Natural killer cell (primary cell): ENCODE measurements at regions not wholly inside any gene's neighbourhood (a gene's known extent, or its start where the extent isn't known, plus 50 kb on each side); places are given as distances from the start of the nearest gene placed in this dataset.

Experiments
- ATAC-seq, 3 donors: fragments of 150-1000 bp in 2 of 3; fragments of 200-7000 bp in 1 of 3; cut with Tn5 transposase; 1 replicate in 1 of 3; 2 replicates in 2 of 3; pipeline ENCODE4 v1.10.0; 2021; ENCODE audit warnings: mild to moderate bottlenecking in 2 of 3, moderate library complexity in 2 of 3
- DNase-seq, 2 donors: peaks; one replicate each; pipeline versions ENCODE4 v3.0.0 to v3.0.0-alpha.2; 2013 to 2021; ENCODE audit warnings: mixed read lengths in 1 of 2
- H3K27ac ChIP-seq: one replicate; pipeline ENCODE4 v1.5.1; 2013; ENCODE audit warnings: mild to moderate bottlenecking, low read length
- H3K27me3 ChIP-seq: one replicate; pipeline ENCODE4 v1.6.1; 2013; ENCODE audit warnings: low read length; ENCODE audit not compliant: control insufficient read depth, insufficient read depth
- H3K36me3 ChIP-seq: one replicate; pipeline ENCODE4 v1.6.1; 2013; ENCODE audit warnings: low read length; ENCODE audit not compliant: control insufficient read depth, insufficient read depth
- H3K4me1 ChIP-seq: one replicate; pipeline ENCODE4 v1.6.1; 2013; ENCODE audit warnings: low read length; ENCODE audit not compliant: control insufficient read depth, insufficient read depth
- H3K4me3 ChIP-seq: one replicate; pipeline ENCODE4 v1.5.1; 2013; ENCODE audit warnings: low read length
- H3K9me3 ChIP-seq: one replicate; pipeline ENCODE4 v1.6.1; 2013; ENCODE audit warnings: low read length; ENCODE audit not compliant: control insufficient read depth, insufficient read depth
- H3K27ac Mint-ChIP-seq, 2 donors: one replicate each; pipeline ENCODE4 v1.8.0; 2022; ENCODE audit warnings: mild to moderate bottlenecking in 2 of 2, mixed read lengths in 2 of 2, moderate library complexity in 1 of 2
- H3K27me3 Mint-ChIP-seq, 2 donors: one replicate each; pipeline ENCODE4 v1.8.0; 2022; ENCODE audit warnings: low read depth in 2 of 2, mixed read lengths in 2 of 2
- H3K36me3 Mint-ChIP-seq: one replicate; pipeline ENCODE4 v1.8.0; 2022; ENCODE audit warnings: mixed read lengths
- H3K4me1 Mint-ChIP-seq, 2 donors: one replicate each; pipeline ENCODE4 v1.8.0; 2022; ENCODE audit warnings: mixed read lengths in 2 of 2
- H3K4me3 Mint-ChIP-seq: one replicate; pipeline ENCODE4 v1.8.0; 2022; ENCODE audit warnings: mild to moderate bottlenecking, moderate library complexity, mixed read lengths
- H3K9me3 Mint-ChIP-seq, 2 donors: one replicate each; pipeline ENCODE4 v1.8.0; 2022; ENCODE audit warnings: mixed read lengths in 2 of 2
- WGBS: methylation state at CpG from one replicate; pipeline ENCODE4 v1.1.7; 2013; ENCODE audit warnings: missing lambda C conversion rate; ENCODE audit not compliant: insufficient coverage; 5-methylcytosine and 5-hydroxymethylcytosine counted together
- intact Hi-C: fragments of 100-400 bp; cut with micrococcal nuclease; formaldehyde crosslinking; loops from one replicate; pipeline ENCODE4 v1.14.2; 2022
- TF ChIP-seq, protein P1 (sequence below): fragments of 200-600 bp; IDR thresholded peaks from one replicate; pipeline ENCODE4 v1.8.0; 2022; ENCODE audit warnings: antibody characterized with exemption

DNA sequence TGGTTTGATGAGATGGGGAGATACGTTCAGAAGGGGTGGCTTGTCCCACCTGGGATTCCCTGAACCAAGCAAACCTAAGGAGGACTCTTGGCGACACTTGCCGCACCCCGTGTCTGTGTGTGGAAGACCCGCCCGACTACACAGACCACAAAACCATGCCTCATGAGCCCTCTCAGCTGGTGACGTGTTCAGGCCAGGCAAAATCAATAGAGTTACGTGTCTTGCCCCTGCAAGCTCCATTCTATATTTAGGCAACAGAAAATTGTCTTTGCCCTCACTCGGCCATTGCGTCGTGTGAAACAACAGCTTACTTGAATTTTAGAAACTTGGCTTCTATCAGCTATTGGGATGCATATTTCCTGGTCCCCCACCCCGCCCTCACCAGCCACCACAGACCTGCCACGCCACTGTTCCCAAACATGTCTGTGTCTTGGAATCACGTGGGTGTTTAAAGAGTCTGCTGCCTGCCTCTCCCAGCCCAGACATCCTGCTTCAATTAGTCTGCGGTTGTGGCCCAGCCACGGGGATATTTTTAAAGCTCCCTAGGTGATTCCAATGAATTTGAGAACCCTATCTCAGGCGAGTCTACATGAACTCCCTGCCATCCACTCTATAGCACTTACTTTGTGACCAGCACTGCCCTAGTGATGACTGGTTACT, 279.2 kb upstream of the EXOC2 start:
- Mint-ChIP-seq H3K36me3 (peaks cover 12% of the 10 kb centered on the region), H3K4me1 (no peaks in the 10 kb centered on the region), H3K9me3 (peaks cover 3% of the 10 kb centered on the region in 2 donors), H3K27ac (no peak overlapping the region), H3K27me3 (peaks cover 8 to 9% of the 10 kb centered on the region in 2 donors), H3K4me3 (no peak overlapping the region)
- 83% methylated on average over 17 of the region's 17 CpGs for WGBS
- ATAC-seq = no peak
- Histone ChIP-seq H3K27me3 (no peaks in the 10 kb centered on the region), H3K36me3 (no peaks in the 10 kb centered on the region), H3K9me3 (no peaks in the 10 kb centered on the region), H3K4me1 (no peaks in the 10 kb centered on the region), H3K4me3 (no peak overlapping the region), H3K27ac (no peak overlapping the region)
- no peak for DNase-seq
- TF ChIP-seq, protein P1, sequence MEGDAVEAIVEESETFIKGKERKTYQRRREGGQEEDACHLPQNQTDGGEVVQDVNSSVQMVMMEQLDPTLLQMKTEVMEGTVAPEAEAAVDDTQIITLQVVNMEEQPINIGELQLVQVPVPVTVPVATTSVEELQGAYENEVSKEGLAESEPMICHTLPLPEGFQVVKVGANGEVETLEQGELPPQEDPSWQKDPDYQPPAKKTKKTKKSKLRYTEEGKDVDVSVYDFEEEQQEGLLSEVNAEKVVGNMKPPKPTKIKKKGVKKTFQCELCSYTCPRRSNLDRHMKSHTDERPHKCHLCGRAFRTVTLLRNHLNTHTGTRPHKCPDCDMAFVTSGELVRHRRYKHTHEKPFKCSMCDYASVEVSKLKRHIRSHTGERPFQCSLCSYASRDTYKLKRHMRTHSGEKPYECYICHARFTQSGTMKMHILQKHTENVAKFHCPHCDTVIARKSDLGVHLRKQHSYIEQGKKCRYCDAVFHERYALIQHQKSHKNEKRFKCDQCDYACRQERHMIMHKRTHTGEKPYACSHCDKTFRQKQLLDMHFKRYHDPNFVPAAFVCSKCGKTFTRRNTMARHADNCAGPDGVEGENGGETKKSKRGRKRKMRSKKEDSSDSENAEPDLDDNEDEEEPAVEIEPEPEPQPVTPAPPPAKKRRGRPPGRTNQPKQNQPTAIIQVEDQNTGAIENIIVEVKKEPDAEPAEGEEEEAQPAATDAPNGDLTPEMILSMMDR = no peak
- intact Hi-C loops = no loop called here

DNA sequence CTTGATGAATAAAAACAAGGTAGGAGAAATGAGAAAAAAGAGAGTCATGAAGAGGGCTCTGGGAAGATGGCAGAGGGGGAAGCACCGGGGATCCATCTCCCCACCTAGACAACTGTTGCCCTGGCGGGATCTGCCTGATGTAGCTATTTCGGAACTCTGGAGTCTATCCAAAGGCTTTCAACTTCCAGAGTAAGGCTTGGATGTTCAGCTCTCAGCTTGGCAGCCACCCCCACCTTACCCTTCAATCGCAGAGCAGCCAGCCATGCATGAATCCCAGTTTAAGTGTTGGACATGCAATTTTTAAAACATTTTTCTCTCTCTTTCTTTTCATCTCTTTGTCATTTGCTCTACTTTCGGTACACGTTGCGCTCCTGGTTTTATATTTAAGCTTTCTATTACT, 275.9 kb upstream of the EXOC2 start:
- H3K27me3 ChIP-seq = no peaks in the 10 kb centered on the region
- Mint-ChIP-seq H3K4me3 (no peak overlapping the region), H3K4me1 (no peaks in the 10 kb centered on the region), H3K9me3 (no peaks in the 10 kb centered on the region), H3K36me3 (no peaks in the 10 kb centered on the region), H3K27ac (no peak overlapping the region), H3K27me3 (peaks cover 11 to 19% of the 10 kb centered on the region in 2 donors)
- no peaks in the 10 kb centered on the region for H3K36me3 ChIP-seq
- intact Hi-C loops = no loop called here
- no peak overlapping the region for H3K27ac ChIP-seq
- ATAC-seq = no peak
- no peak for DNase-seq
- no peaks in the 10 kb centered on the region for H3K9me3 ChIP-seq
- H3K4me1 ChIP-seq = no peaks in the 10 kb centered on the region
- 78% methylated on average over 7 of the region's 7 CpGs for WGBS
- TF ChIP-seq, protein P1 = no peak
- no peak overlapping the region for H3K4me3 ChIP-seq

DNA sequence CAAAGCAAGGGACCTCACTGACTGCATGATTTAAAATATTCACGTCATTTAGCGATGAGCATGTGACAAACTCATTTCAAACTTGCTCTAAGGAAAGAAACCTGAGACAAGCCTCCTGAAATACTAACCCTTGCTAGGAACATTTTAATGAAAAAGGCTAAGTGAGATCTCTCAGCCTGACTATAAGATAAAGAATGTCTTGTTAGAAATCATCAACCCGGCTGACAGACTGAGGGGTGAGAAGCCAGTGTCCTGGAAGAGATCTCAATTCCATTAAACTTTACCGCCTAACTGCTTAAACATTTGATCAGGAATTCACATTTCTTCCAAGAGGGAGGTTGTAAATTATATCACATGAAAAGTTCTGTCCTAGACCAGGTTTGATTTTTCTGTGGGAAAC, 274.8 kb upstream of the EXOC2 start:
- H3K4me3 Mint-ChIP-seq = no peak overlapping the region
- Histone ChIP-seq H3K4me1 (no peaks in the 10 kb centered on the region), H3K27me3 (no peaks in the 10 kb centered on the region), H3K9me3 (no peaks in the 10 kb centered on the region), H3K36me3 (no peaks in the 10 kb centered on the region), H3K27ac (no peak overlapping the region), H3K4me3 (no peak overlapping the region)
- TF ChIP-seq, protein P1 = no peak
- 96% methylated on average over 4 of the region's 4 CpGs for WGBS
- H3K36me3 Mint-ChIP-seq = no peaks in the 10 kb centered on the region
- intact Hi-C loops = no loop called here
- DNase-seq (no peak), ATAC-seq (no peak)
- no peaks in the 10 kb centered on the region for H3K4me1 Mint-ChIP-seq
- H3K27ac Mint-ChIP-seq = no peak overlapping the region
- H3K27me3 Mint-ChIP-seq = peaks cover 11 to 30% of the 10 kb centered on the region in 2 donors
- no peaks in the 10 kb centered on the region for H3K9me3 Mint-ChIP-seq

DNA sequence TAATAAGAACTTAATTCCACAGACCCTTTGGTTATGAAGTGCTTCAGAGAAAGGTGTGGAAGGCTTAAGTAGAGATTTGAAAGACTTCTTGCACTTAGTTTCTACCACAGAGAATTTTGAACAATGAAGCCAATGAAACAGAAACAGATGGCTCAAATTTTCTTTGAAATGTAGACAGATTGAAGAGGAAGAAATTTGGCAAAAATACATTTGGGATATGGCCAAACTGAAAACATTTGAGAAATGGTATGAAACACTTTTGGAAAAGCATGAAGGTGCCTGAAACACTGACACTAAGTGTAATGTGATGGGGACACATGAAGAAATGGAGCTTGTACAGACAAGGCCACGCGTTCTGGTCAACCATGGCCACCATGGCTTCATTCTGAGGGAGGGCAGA, 272.4 kb upstream of the EXOC2 start:
- TF ChIP-seq, protein P1 = no peak
- no peak for DNase-seq
- no peak for ATAC-seq
- Histone ChIP-seq H3K27ac (no peak overlapping the region), H3K4me1 (no peaks in the 10 kb centered on the region), H3K9me3 (no peaks in the 10 kb centered on the region), H3K27me3 (no peaks in the 10 kb centered on the region), H3K36me3 (no peaks in the 10 kb centered on the region), H3K4me3 (no peak overlapping the region)
- no peak overlapping the region for H3K4me3 Mint-ChIP-seq
- 99% methylated on average over 2 of the region's 2 CpGs for WGBS
- intact Hi-C loops = no loop called here
- H3K36me3 Mint-ChIP-seq = no peaks in the 10 kb centered on the region
- no peak overlapping the region for H3K27ac Mint-ChIP-seq
- peaks cover 19 to 44% of the 10 kb centered on the region in 2 donors for H3K27me3 Mint-ChIP-seq
- no peaks in the 10 kb centered on the region for H3K4me1 Mint-ChIP-seq
- H3K9me3 Mint-ChIP-seq = no peaks in the 10 kb centered on the region
